OCI-LY1 (cell line): ENCODE measurements at regions not wholly inside any gene's neighbourhood (a gene's known extent, or its start where the extent isn't known, plus 50 kb on each side); places are given as distances from the start of the nearest gene placed in this dataset.

ENCODE experiments used
- H2AFZ ChIP-seq: fragments of 200-600 bp; sonication (generic), shearing (Covaris generic); 2 replicates; pipeline ENCODE4 v1.6.0; 2014; ENCODE audit warnings: antibody characterized with exemption, mild to moderate bottlenecking, low read length
- H3F3A ChIP-seq: fragments of 200-600 bp; sonication (generic), shearing (Covaris generic); 2 replicates; pipeline ENCODE4 v1.6.0; 2014; ENCODE audit warnings: mild to moderate bottlenecking, antibody characterized with exemption, low read length, moderate library complexity; ENCODE audit not compliant: insufficient read depth
- H3K27ac ChIP-seq: fragments of 200-600 bp; sonication (generic); 2 replicates; pipeline ENCODE4 v1.5.1; 2014; ENCODE audit warnings: low read length, mixed run types, mild to moderate bottlenecking, low read depth; ENCODE audit not compliant: poor library complexity, severe bottlenecking
- H3K27me3 ChIP-seq: fragments of 200-600 bp; sonication (generic); 2 replicates; pipeline ENCODE4 v1.6.0; 2014; ENCODE audit warnings: antibody characterized with exemption, mild to moderate bottlenecking, low read length, moderate library complexity; ENCODE audit not compliant: insufficient read depth
- H3K36me3 ChIP-seq: fragments of 200-600 bp; sonication (generic); 2 replicates; pipeline ENCODE4 v1.6.1; 2014; ENCODE audit warnings: mild to moderate bottlenecking, antibody characterized with exemption, low read length, moderate library complexity, mixed read lengths; ENCODE audit not compliant: insufficient read depth
- H3K4me1 ChIP-seq: fragments of 200-600 bp; sonication (generic); 2 replicates; pipeline ENCODE4 v1.5.1; 2014; ENCODE audit warnings: mild to moderate bottlenecking, low read length, moderate library complexity; ENCODE audit not compliant: insufficient read depth, severe bottlenecking
- H3K4me2 ChIP-seq: fragments of 200-600 bp; sonication (generic), shearing (Covaris generic); 2 replicates; pipeline ENCODE4 v1.6.1; 2014; ENCODE audit warnings: low read length
- H3K4me3 ChIP-seq: fragments of 200-600 bp; sonication (generic); 2 replicates; pipeline ENCODE4 v1.5.1; 2014; ENCODE audit warnings: low read length, low read depth, mild to moderate bottlenecking, mixed read lengths; ENCODE audit not compliant: poor library complexity, severe bottlenecking
- H3K79me2 ChIP-seq: fragments of 200-600 bp; shearing (Covaris generic); 2 replicates; pipeline ENCODE4 v1.6.1; 2016; ENCODE audit warnings: mixed run types, low read length, mixed read lengths; ENCODE audit not compliant: insufficient read depth
- H3K9ac ChIP-seq: fragments of 200-600 bp; sonication (generic), shearing (Covaris generic); 2 replicates; pipeline ENCODE4 v1.6.1; 2014; ENCODE audit warnings: mild to moderate bottlenecking, low read length, mixed read lengths
- H3K9me2 ChIP-seq: fragments of 200-600 bp; sonication (generic), shearing (Covaris generic); 2 replicates; pipeline ENCODE4 v1.6.1; 2014; ENCODE audit warnings: low read depth, mild to moderate bottlenecking, low read length, mixed read lengths
- H3K9me3 ChIP-seq: fragments of 200-600 bp; shearing (Covaris generic); 2 replicates; pipeline ENCODE4 v1.6.1; 2014; ENCODE audit warnings: low read length, mixed read lengths
- H4K20me1 ChIP-seq: fragments of 200-600 bp; sonication (generic), shearing (Covaris generic); 2 replicates; pipeline ENCODE4 v1.6.0; 2016; ENCODE audit warnings: mild to moderate bottlenecking, low read length; ENCODE audit not compliant: insufficient read depth
- CTCF ChIP-seq: fragments of 200-600 bp; sonication (generic), shearing (Covaris generic); IDR thresholded peaks from 2 replicates; pipeline ENCODE4 v1.5.1; 2017; ENCODE audit warnings: mild to moderate bottlenecking, antibody characterized with exemption, low read length, moderate library complexity, mixed read lengths
- EZH2 ChIP-seq: fragments of 200-600 bp; sonication (generic), shearing (Covaris generic); IDR thresholded peaks from 2 replicates; pipeline ENCODE4 v1.8.0; 2017; ENCODE audit warnings: borderline replicate concordance, mixed run types, mild to moderate bottlenecking, antibody characterized with exemption, low read length, moderate library complexity, mixed read lengths

GRCh38 chr11:70839851-70840250 is 412.5 kb downstream of the SHANK2 start:
- H2AFZ ChIP-seq = no peak overlapping the region

GRCh38 chr11:70841264-70841663 is 411.1 kb downstream of the SHANK2 start:
- no peak overlapping the region for H3K4me2 ChIP-seq
- no peak overlapping the region for H3K9ac ChIP-seq
- H2AFZ ChIP-seq = no peak overlapping the region
- no peaks in the 10 kb centered on the region for H3K9me3 ChIP-seq
- no peaks in the 10 kb centered on the region for H3K9me2 ChIP-seq
- no peaks in the 10 kb centered on the region for H3K27me3 ChIP-seq
- TF ChIP-seq CTCF (no peak), EZH2 (no peak)
- H3K79me2 ChIP-seq = no peaks in the 10 kb centered on the region
- H3K27ac ChIP-seq = no peak overlapping the region
- H3F3A ChIP-seq = no peaks in the 10 kb centered on the region
- no peaks in the 10 kb centered on the region; the same call in 1 of the 2 replicates for H3K36me3 ChIP-seq
- no peaks in the 10 kb centered on the region for H4K20me1 ChIP-seq
- H3K4me1 ChIP-seq = no peaks in the 10 kb centered on the region
- no peak overlapping the region for H3K4me3 ChIP-seq

More at GRCh38 chr11:70839851-70840250, 412.5 kb downstream of the SHANK2 start:
- no peaks in the 10 kb centered on the region for H3K9me2 ChIP-seq
- H3K4me2 ChIP-seq = no peak overlapping the region
- H3K4me3 ChIP-seq = no peak overlapping the region
- no peak overlapping the region for H3K9ac ChIP-seq
- H3K79me2 ChIP-seq = no peaks in the 10 kb centered on the region
- H3K27me3 ChIP-seq = no peaks in the 10 kb centered on the region
- no peak overlapping the region for H3K27ac ChIP-seq
- H3K4me1 ChIP-seq = no peaks in the 10 kb centered on the region
- H3F3A ChIP-seq = no peaks in the 10 kb centered on the region
- no peak for TF ChIP-seq EZH2
- TF ChIP-seq CTCF = no peak
- H3K36me3 ChIP-seq = no peaks in the 10 kb centered on the region; the same call in 1 of the 2 replicates
- H4K20me1 ChIP-seq = no peaks in the 10 kb centered on the region
- H3K9me3 ChIP-seq = no peaks in the 10 kb centered on the region

GRCh38 chr11:70842256-70842655 is 410.1 kb downstream of the SHANK2 start:
- Histone ChIP-seq H3K4me1 (no peaks in the 10 kb centered on the region), H3K4me2 (no peak overlapping the region), H3K4me3 (no peak overlapping the region), H3K9ac (no peak overlapping the region), H3K27ac (no peak overlapping the region), H4K20me1 (no peaks in the 10 kb centered on the region), H2AFZ (no peak overlapping the region), H3K36me3 (no peaks in the 10 kb centered on the region; the same call in 1 of the 2 replicates), H3K9me2 (no peaks in the 10 kb centered on the region), H3F3A (no peaks in the 10 kb centered on the region), H3K9me3 (no peaks in the 10 kb centered on the region), H3K79me2 (no peaks in the 10 kb centered on the region), H3K27me3 (no peaks in the 10 kb centered on the region)
- TF ChIP-seq CTCF (no peak), EZH2 (no peak)
